Effector memory CD4-positive, alpha-beta T cell (primary cell): ENCODE measurements at regions not wholly inside any gene's neighbourhood (a gene's known extent, or its start where the extent isn't known, plus 50 kb on each side); places are given as distances from the start of the nearest gene placed in this dataset.

Experiments
- DNase-seq, 3 donors: peaks; one replicate each; pipeline ENCODE4 v3.0.0-alpha.2; 2020
- H3K27ac ChIP-seq: 2 replicates; pipeline ENCODE4 v1.7.0; 2013; ENCODE audit warnings: mild to moderate bottlenecking, low read length, moderate library complexity; ENCODE audit not compliant: insufficient read depth, poor library complexity, severe bottlenecking
- H3K27me3 ChIP-seq: replicated peaks from 2 replicates; pipeline ENCODE4 v1.7.0; 2013; ENCODE audit warnings: mild to moderate bottlenecking, low read length; ENCODE audit not compliant: insufficient read depth, control insufficient read depth, poor library complexity, severe bottlenecking
- H3K36me3 ChIP-seq: 2 replicates; pipeline ENCODE4 v1.7.0; 2013; ENCODE audit warnings: mild to moderate bottlenecking, low read length, moderate library complexity; ENCODE audit not compliant: control insufficient read depth, insufficient read depth
- H3K4me1 ChIP-seq: 2 replicates; pipeline ENCODE4 v1.7.0; 2013; ENCODE audit warnings: low read length, mild to moderate bottlenecking; ENCODE audit not compliant: control insufficient read depth, insufficient read depth, poor library complexity, severe bottlenecking
- H3K4me3 ChIP-seq: 2 replicates; pipeline ENCODE4 v1.7.0; 2013; ENCODE audit warnings: low read length, low read depth, mild to moderate bottlenecking; ENCODE audit not compliant: insufficient read depth, poor library complexity, severe bottlenecking
- H3K9me3 ChIP-seq: 2 replicates; pipeline ENCODE4 v1.7.0; 2013; ENCODE audit warnings: mild to moderate bottlenecking, low read length, moderate library complexity; ENCODE audit not compliant: control insufficient read depth

DNA sequence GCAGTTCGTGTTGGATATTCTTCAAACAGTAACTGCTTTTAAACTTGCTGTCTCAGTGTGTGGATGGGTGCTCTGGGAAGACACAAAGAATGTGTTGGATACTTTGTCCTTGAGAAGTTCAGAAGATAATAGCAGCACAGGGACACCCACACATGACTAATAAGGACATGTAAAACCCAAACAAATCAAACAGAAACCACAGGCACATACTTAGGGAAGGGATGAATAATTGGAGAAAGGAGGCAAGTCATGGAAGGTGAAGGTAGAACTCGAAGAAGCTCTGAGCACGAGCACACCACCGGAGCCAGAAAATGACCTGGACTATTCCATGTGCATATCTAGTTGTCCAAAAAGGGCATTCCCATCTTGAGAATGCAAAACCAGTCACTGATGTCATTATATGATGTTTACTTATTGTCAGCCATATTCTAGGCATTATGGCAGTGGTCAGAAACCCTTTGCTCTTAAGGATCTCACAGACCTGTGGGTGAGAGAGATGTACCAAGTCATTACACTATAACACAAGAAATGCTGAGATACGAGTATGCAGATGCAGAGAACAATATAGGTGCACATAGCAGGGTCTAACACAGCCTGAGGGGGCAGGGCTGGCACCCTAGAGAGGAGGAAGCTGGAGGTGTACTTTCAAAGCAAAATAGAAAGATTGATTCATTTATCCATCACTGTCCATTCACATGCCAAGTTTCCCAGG lies 152.9 kb downstream of the PIK3R1 start:
- H3K36me3 ChIP-seq = no peaks in the 10 kb centered on the region
- no peaks in the 10 kb centered on the region for H3K27me3 ChIP-seq
- H3K4me3 ChIP-seq = no peak overlapping the region
- H3K27ac ChIP-seq = no peak overlapping the region
- peaks cover 5% of the 10 kb centered on the region for H3K4me1 ChIP-seq
- DNase-seq = no peak
- H3K9me3 ChIP-seq = no peaks in the 10 kb centered on the region

GRCh38 chr5:68369023-68369359 lies 153.4 kb downstream of the PIK3R1 start:
- no peaks in the 10 kb centered on the region for H3K27me3 ChIP-seq
- H3K27ac ChIP-seq = no peak overlapping the region
- DNase-seq = no peak
- no peaks in the 10 kb centered on the region for H3K36me3 ChIP-seq
- no peaks in the 10 kb centered on the region for H3K9me3 ChIP-seq
- H3K4me1 ChIP-seq = peaks cover 5% of the 10 kb centered on the region
- peak overlapping the region; percentile 23 for H3K4me3 ChIP-seq

- Histone ChIP-seq H3K4me3 (peak overlapping the region; percentile 23), H3K27me3 (no peaks in the 10 kb centered on the region), H3K9me3 (no peaks in the 10 kb centered on the region), H3K4me1 (peaks cover 5% of the 10 kb centered on the region), H3K36me3 (no peaks in the 10 kb centered on the region), H3K27ac (peak overlapping the region; percentile 13)
- DNase-seq = peak in 1 of 3 donors; percentile 18
Observed at GRCh38 chr5:68369457-68370125, 154.0 kb downstream of the PIK3R1 start.

GRCh38 chr5:68370196-68370595 lies 154.6 kb downstream of the PIK3R1 start:
- no peaks in the 10 kb centered on the region for H3K27me3 ChIP-seq
- H3K4me1 ChIP-seq = peaks cover 5% of the 10 kb centered on the region
- no peaks in the 10 kb centered on the region for H3K36me3 ChIP-seq
- DNase-seq = no peak
- H3K4me3 ChIP-seq = no peak overlapping the region
- H3K9me3 ChIP-seq = no peaks in the 10 kb centered on the region
- no peak overlapping the region for H3K27ac ChIP-seq

- DNase-seq = no peak
- H3K9me3 ChIP-seq = no peaks in the 10 kb centered on the region
- no peaks in the 10 kb centered on the region for H3K27me3 ChIP-seq
- no peak overlapping the region for H3K4me3 ChIP-seq
- no peak overlapping the region for H3K27ac ChIP-seq
- H3K4me1 ChIP-seq = peaks cover 5% of the 10 kb centered on the region
- no peaks in the 10 kb centered on the region for H3K36me3 ChIP-seq
Observed at GRCh38 chr5:68371607-68372006, 156.1 kb downstream of the PIK3R1 start.

- Histone ChIP-seq H3K27ac (no peak overlapping the region), H3K4me1 (peaks cover 5% of the 10 kb centered on the region), H3K4me3 (no peak overlapping the region), H3K27me3 (no peaks in the 10 kb centered on the region), H3K36me3 (no peaks in the 10 kb centered on the region), H3K9me3 (no peaks in the 10 kb centered on the region)
- no peak for DNase-seq
Observed at GRCh38 chr5:68372161-68372560, 156.6 kb downstream of the PIK3R1 start.

- Histone ChIP-seq H3K9me3 (no peaks in the 10 kb centered on the region), H3K27me3 (no peaks in the 10 kb centered on the region), H3K36me3 (no peaks in the 10 kb centered on the region), H3K4me1 (peaks cover 9% of the 10 kb centered on the region), H3K27ac (no peak overlapping the region), H3K4me3 (no peak overlapping the region)
- no peak for DNase-seq
Observed at GRCh38 chr5:68373050-68373449, 157.5 kb downstream of the PIK3R1 start.

GRCh38 chr5:68374796-68375518 lies 159.4 kb downstream of the PIK3R1 start:
- H3K9me3 ChIP-seq = no peaks in the 10 kb centered on the region
- H3K4me3 ChIP-seq = no peak overlapping the region
- H3K36me3 ChIP-seq = no peaks in the 10 kb centered on the region
- H3K27ac ChIP-seq = no peak overlapping the region
- no peak for DNase-seq
- H3K27me3 ChIP-seq = no peaks in the 10 kb centered on the region
- peaks cover 15% of the 10 kb centered on the region for H3K4me1 ChIP-seq

GRCh38 chr5:68375540-68375939 lies 160.0 kb downstream of the PIK3R1 start:
- no peaks in the 10 kb centered on the region for H3K27me3 ChIP-seq
- no peaks in the 10 kb centered on the region for H3K36me3 ChIP-seq
- no peak overlapping the region for H3K27ac ChIP-seq
- no peak overlapping the region for H3K4me3 ChIP-seq
- no peaks in the 10 kb centered on the region for H3K9me3 ChIP-seq
- DNase-seq = no peak
- H3K4me1 ChIP-seq = peaks cover 20% of the 10 kb centered on the region

DNA sequence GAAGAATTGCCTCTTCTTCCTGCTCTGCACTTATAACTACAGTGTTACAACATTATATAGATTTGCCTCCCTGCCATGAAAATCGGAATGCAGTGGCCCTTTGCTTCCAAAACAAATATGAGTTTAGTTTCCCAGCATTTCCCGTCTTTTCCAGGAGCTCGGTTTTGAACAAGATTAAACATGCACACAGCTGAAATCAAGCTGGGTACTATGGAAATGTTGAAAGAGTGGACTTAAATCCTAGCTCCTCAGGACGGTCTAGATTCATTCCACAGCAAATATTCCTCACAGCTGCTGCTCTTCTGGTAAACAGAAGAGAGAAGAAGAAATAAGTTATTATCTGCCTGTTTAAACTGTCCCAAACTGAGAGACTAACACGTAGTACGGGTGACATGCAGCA lies 161.4 kb downstream of the PIK3R1 start:
- Histone ChIP-seq H3K4me1 (peaks cover 30% of the 10 kb centered on the region), H3K9me3 (no peaks in the 10 kb centered on the region), H3K27me3 (no peaks in the 10 kb centered on the region), H3K4me3 (no peak overlapping the region), H3K27ac (no peak overlapping the region), H3K36me3 (no peaks in the 10 kb centered on the region)
- no peak for DNase-seq
